Gastrocnemius medialis (tissue), 4 donors: ENCODE measurements at regions not wholly inside any gene's neighbourhood (a gene's known extent, or its start where the extent isn't known, plus 50 kb on each side); places are given as distances from the start of the nearest gene placed in this dataset.

Experiments used
- CTCF ChIP-seq, 5 experiments: fragments of 450-650 bp in 3 of 5; fragments of 200-600 bp in 2 of 5; sonication (generic) in 2 of 5; IDR thresholded peaks in 4 of 5; conservative IDR thresholded peaks in 1 of 5; 1 replicate in 4 of 5; 2 replicates in 1 of 5; pipeline ENCODE4 v1.5.1; 2016 to 2019; ENCODE audit warnings: antibody characterized with exemption in 5 of 5, mild to moderate bottlenecking in 3 of 5, moderate library complexity in 3 of 5
- POLR2A ChIP-seq, 2 donors: fragments of 450-650 bp; IDR thresholded peaks; one replicate each; pipeline ENCODE4 v1.6.1; 2017; ENCODE audit warnings: antibody characterized with exemption in 2 of 2, mild to moderate bottlenecking in 2 of 2, moderate library complexity in 2 of 2

GRCh38 chr7:33743594-33743993, 161.7 kb upstream of the BMPER start:
- no peak for TF ChIP-seq CTCF (IDR thresholded peaks at IDR 0.05 in 4 of 5, conservative IDR thresholded peaks at IDR 0.05 in 1 of 5)
- no peak for TF ChIP-seq POLR2A (IDR thresholded peaks at IDR 0.05)
